NCI-H128 (cell line): ENCODE measurements at regions not wholly inside any gene's neighbourhood (a gene's known extent, or its start where the extent isn't known, plus 50 kb on each side); places are given as distances from the start of the nearest gene placed in this dataset.
"Not testable (repeated sequence)": the region's sequence is repeated elsewhere in the genome, so short reads cannot be mapped to it uniquely, and the experiment has no call there.

Source experiments
- DNase-seq: peaks from one replicate; lab custom pipeline; 2025; ENCODE audit not compliant: unreplicated experiment; lab: John Stamatoyannopoulos, UW

GRCh38 chr20:1845163-1845523 is 50.1 kb upstream of the SIRPA start:
- no peak for DNase-seq

GRCh38 chr20:1844325-1845162 is 50.7 kb upstream of the SIRPA start:
- DNase-seq: no peak

- DNase-seq: no peak
Observed at GRCh38 chr20:1842281-1842680, 52.9 kb upstream of the SIRPA start.

- no peak for DNase-seq
Observed at GRCh38 chr20:1841554-1842140, 53.6 kb upstream of the SIRPA start.

GRCh38 chr20:1840817-1841553 is 54.2 kb upstream of the SIRPA start:
- DNase-seq: no peak

- not testable (repeated sequence) for DNase-seq
Observed at GRCh38 chr20:1839376-1840317, 55.6 kb upstream of the SIRPA start.

GRCh38 chr20:1838556-1839279 is 56.5 kb upstream of the SIRPA start:
- no peak for DNase-seq

GRCh38 chr20:1835186-1836035 is 59.8 kb upstream of the SIRPA start:
- no peak for DNase-seq

GRCh38 chr20:1833728-1834726 is 61.2 kb upstream of the SIRPA start:
- no peak for DNase-seq

GRCh38 chr20:1833216-1833615 is 62.0 kb upstream of the SIRPA start:
- no peak for DNase-seq

- DNase-seq: no peak
Observed at GRCh38 chr20:1832634-1833033, 62.6 kb upstream of the SIRPA start.

GRCh38 chr20:1831606-1832005 is 63.6 kb upstream of the SIRPA start:
- DNase-seq: no peak

GRCh38 chr20:1831096-1831495 is 64.1 kb upstream of the SIRPA start:
- no peak for DNase-seq

GRCh38 chr20:1830240-1830639 is 65.0 kb upstream of the SIRPA start:
- DNase-seq: no peak

GRCh38 chr20:1829531-1829930 is 65.7 kb upstream of the SIRPA start:
- DNase-seq: no peak

- no peak for DNase-seq
Observed at GRCh38 chr20:1828786-1829131, 66.4 kb upstream of the SIRPA start.

- DNase-seq: no peak
Observed at GRCh38 chr20:1827974-1828785, 67.0 kb upstream of the SIRPA start.
